Transverse colon (tissue), 4 donors: ENCODE measurements at regions not wholly inside any gene's neighbourhood (a gene's known extent, or its start where the extent isn't known, plus 50 kb on each side); places are given as distances from the start of the nearest gene placed in this dataset.

Source experiments
- DNase-seq: peaks from one replicate; pipeline ENCODE4 v3.0.0-alpha.2; 2019
- H3K27ac ChIP-seq, 4 donors: fragments of 200-600 bp; sonication (generic); 2 replicates each; pipeline ENCODE4 v1.5.1; 2016 to 2018; ENCODE audit warnings: inconsistent platforms in 4 of 4
- H3K27me3 ChIP-seq: fragments of 200-600 bp; sonication (generic); 2 replicates; pipeline ENCODE4 v1.5.1; 2017; ENCODE audit warnings: inconsistent platforms
- H3K36me3 ChIP-seq, 4 donors: fragments of 200-600 bp; sonication (generic); 2 replicates each; pipeline ENCODE4 v1.5.1; 2017 to 2019; ENCODE audit warnings: inconsistent platforms in 4 of 4
- H3K4me1 ChIP-seq, 4 donors: fragments of 200-600 bp; sonication (generic); 2 replicates each; pipeline ENCODE4 v1.5.1; 2017 to 2020; ENCODE audit warnings: inconsistent platforms in 4 of 4
- H3K4me3 ChIP-seq, 4 donors: fragments of 200-600 bp; sonication (generic); 1 replicate in 1 of 4; 2 replicates in 3 of 4; pipeline versions ENCODE4 v1.5.1 to v1.6.1; 2017 to 2019; ENCODE audit warnings: inconsistent platforms in 4 of 4
- H3K9me3 ChIP-seq, 2 donors: fragments of 200-600 bp; sonication (generic); 2 replicates each; pipeline ENCODE4 v1.5.1; 2017 to 2019; ENCODE audit warnings: inconsistent platforms in 2 of 2
- CTCF ChIP-seq, 5 experiments: fragments of 200-600 bp in 3 of 5; fragments of 450-650 bp in 2 of 5; sonication (generic) in 3 of 5; IDR thresholded peaks; 1 replicate in 2 of 5; 2 replicates in 3 of 5; pipeline ENCODE4 v1.5.1; 2016 to 2017; ENCODE audit warnings: antibody characterized with exemption in 5 of 5, inconsistent platforms in 3 of 5, mild to moderate bottlenecking in 2 of 5, moderate library complexity in 1 of 5
- EP300 ChIP-seq: sonication (generic); formaldehyde crosslinking; IDR thresholded peaks from one replicate; pipeline ENCODE4 v1.6.1; 2017; ENCODE audit warnings: antibody characterized with exemption, low read depth
- POLR2A ChIP-seq: fragments of 450-650 bp; IDR thresholded peaks from one replicate; pipeline ENCODE4 v1.6.1; 2016; ENCODE audit warnings: antibody characterized with exemption, mild to moderate bottlenecking, moderate library complexity
- POLR2AphosphoS5 ChIP-seq, 3 donors: sonication (generic); formaldehyde crosslinking; IDR thresholded peaks; one replicate each; pipeline ENCODE4 v1.6.1; 2016; ENCODE audit warnings: antibody characterized with exemption in 3 of 3
- WGBS, 2 donors: methylation state at CpG; one replicate each; pipeline ENCODE4 v1.1.5; 2018; ENCODE audit warnings: low coverage in 1 of 2; 5-methylcytosine and 5-hydroxymethylcytosine counted together
- in situ Hi-C, 4 donors: fragments of 200-750 bp; cut with MboI; loops; one replicate each; pipeline versions ENCODE4 v1.15.0 to v1.15.1; 2017; ENCODE audit warnings: low sequenced_read_pairs in 3 of 4, low pct_ligation_motif_present in 1 of 4, low pct_unique_long_range_greater_than_20kb in 1 of 4
- intact Hi-C: fragments of 100-400 bp; cut with DNase I; formaldehyde crosslinking; loops from one replicate; pipeline ENCODE4 v1.15.1; 2023; ENCODE audit warnings: low total_unique reads

GRCh38 chr15:87713475-87713879, 543.1 kb downstream of the NTRK3 start:
- WGBS, 2 donors = 47% methylated on average over 1 of the region's 1 CpG; no CpG with 5 or more reads in 1 of the 2 donors
- TF ChIP-seq POLR2AphosphoS5 (IDR thresholded peaks at IDR 0.05) (no peak), POLR2A (no peak), EP300 (no peak), CTCF (IDR thresholded peaks at IDR 0.05) (no peak)
- no peaks in the 10 kb centered on the region for H3K27me3 ChIP-seq
- H3K27ac ChIP-seq = no peak overlapping the region
- no peaks in the 10 kb centered on the region for H3K4me1 ChIP-seq
- H3K36me3 ChIP-seq = no peaks in the 10 kb centered on the region
- intact Hi-C loops (no loop called here), in situ Hi-C loops (no loop called here)
- H3K4me3 ChIP-seq = no peak overlapping the region
- no peaks in the 10 kb centered on the region for H3K9me3 ChIP-seq
- no peak for DNase-seq

DNA sequence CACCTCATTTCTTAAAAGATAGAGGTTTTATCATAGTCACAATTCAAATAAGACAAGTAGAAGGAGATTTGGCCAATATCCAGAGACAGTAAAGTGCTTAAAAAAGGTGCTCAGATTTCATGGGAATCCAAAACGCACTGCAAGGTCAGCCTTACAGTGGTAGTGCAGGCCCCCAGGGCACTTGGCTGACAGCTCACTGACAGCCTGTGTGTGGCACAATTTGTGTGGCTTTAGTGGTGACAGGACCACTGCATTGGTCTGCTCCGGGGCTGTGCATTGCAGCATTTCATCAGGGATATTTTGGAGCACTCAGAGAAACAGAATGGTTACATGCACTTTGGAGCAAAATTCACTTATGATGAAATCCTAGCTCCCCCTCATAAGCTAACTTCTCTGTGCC, 544.3 kb downstream of the NTRK3 start:
- in situ Hi-C loops = no loop called here
- Histone ChIP-seq H3K36me3 (no peaks in the 10 kb centered on the region), H3K9me3 (no peaks in the 10 kb centered on the region), H3K27ac (no peak overlapping the region), H3K4me1 (no peaks in the 10 kb centered on the region), H3K27me3 (no peaks in the 10 kb centered on the region), H3K4me3 (no peak overlapping the region)
- 51% methylated on average over 2 of the region's 2 CpGs; no CpG with 5 or more reads in 1 of the 2 donors for WGBS, 2 donors
- intact Hi-C loops = no loop called here
- TF ChIP-seq POLR2AphosphoS5 (IDR thresholded peaks at IDR 0.05) (no peak), CTCF (IDR thresholded peaks at IDR 0.05) (no peak), POLR2A (no peak), EP300 (no peak)
- no peak for DNase-seq

DNA sequence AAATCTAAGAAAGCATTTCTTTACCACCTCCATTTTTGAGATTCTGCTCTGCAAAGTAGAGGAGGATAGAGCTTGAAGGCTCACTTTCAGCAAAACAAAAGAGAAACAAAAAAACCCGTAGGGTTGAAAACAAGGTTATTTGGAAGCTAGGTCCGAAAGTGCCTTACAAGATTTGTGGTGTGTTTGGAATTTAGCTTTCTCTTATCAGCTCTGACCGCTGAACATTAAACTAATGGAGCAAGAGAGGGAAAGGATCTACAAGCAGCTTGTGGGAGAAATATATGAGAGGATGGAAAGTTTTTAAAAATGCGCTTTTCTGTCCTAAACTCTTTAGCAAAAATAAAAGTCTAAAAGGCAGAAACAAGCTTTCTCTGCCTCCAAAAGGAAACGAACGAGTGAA, 545.5 kb downstream of the NTRK3 start:
- Histone ChIP-seq H3K36me3 (no peaks in the 10 kb centered on the region), H3K27me3 (no peaks in the 10 kb centered on the region), H3K27ac (peak overlapping the region in 1 of 4 donors; percentile 21), H3K9me3 (no peaks in the 10 kb centered on the region), H3K4me1 (no peaks in the 10 kb centered on the region), H3K4me3 (no peak overlapping the region)
- intact Hi-C loops (no loop called here), in situ Hi-C loops (no loop called here)
- no peak for DNase-seq
- TF ChIP-seq CTCF (IDR thresholded peaks at IDR 0.05) = no peak
- TF ChIP-seq POLR2AphosphoS5 (IDR thresholded peaks at IDR 0.05) = no peak
- no peak for TF ChIP-seq EP300
- no peak for TF ChIP-seq POLR2A
- 42 to 48% methylated on average over 3 to 6 of the region's 6 CpGs for WGBS, 2 donors

- Histone ChIP-seq H3K4me1 (no peaks in the 10 kb centered on the region), H3K36me3 (no peaks in the 10 kb centered on the region), H3K9me3 (no peaks in the 10 kb centered on the region), H3K4me3 (no peak overlapping the region), H3K27ac (peak overlapping the region in 1 of 4 donors; percentile 19), H3K27me3 (no peaks in the 10 kb centered on the region)
- intact Hi-C loops = no loop called here
- WGBS, 2 donors = 59 to 69% methylated on average over 6 to 7 of the region's 7 CpGs
- in situ Hi-C loops = no loop called here
- TF ChIP-seq POLR2A = no peak
- TF ChIP-seq CTCF (IDR thresholded peaks at IDR 0.05) = no peak
- peak; percentile 60 to 79 (median 64) for TF ChIP-seq POLR2AphosphoS5 (IDR thresholded peaks at IDR 0.05)
- TF ChIP-seq EP300 = peak; percentile 61
- peak; percentile 8 for DNase-seq
Observed at GRCh38 chr15:87710406-87710805, 546.1 kb downstream of the NTRK3 start.
